ENCODE measurements at regions not wholly inside any gene's neighbourhood (a gene's known extent, or its start where the extent isn't known, plus 50 kb on each side); places are given as distances from the start of the nearest gene placed in this dataset.
"Not testable (repeated sequence)": the region's sequence is repeated elsewhere in the genome, so short reads cannot be mapped to it uniquely, and the experiment has no call there.

GRCh38 chr1:242827538-242827937 is 303.0 kb upstream of the PLD5 start:
- Histone ChIP-seq H3K36me3 (ENCODE audit: control insufficient read depth in 4 of 4, insufficient read depth in 4 of 4, low read length in 3 of 4) (no peaks in the 10 kb centered on the region), H3K4me1 (ENCODE audit: control extremely low read depth in 1 of 4, control insufficient read depth in 4 of 4, insufficient read depth in 4 of 4, low read length in 3 of 4) (no peaks in the 10 kb centered on the region), H3K27me3 (replicated peaks in 2 of 5; ENCODE audit: control insufficient read depth in 4 of 5, insufficient read depth in 5 of 5, low read length in 4 of 5) (peaks cover 0 to 3% (median 0%) of the 10 kb centered on the region in 5 experiments), H3K27ac (ENCODE audit: insufficient read depth in 1 of 2, low read depth in 1 of 2, low read length in 2 of 2, poor library complexity in 1 of 2, severe bottlenecking in 2 of 2) (no peak overlapping the region), H3K4me3 (ENCODE audit: control insufficient read depth in 1 of 7, extremely low read depth in 1 of 7, insufficient read depth in 4 of 7, low read depth in 2 of 7, low read length in 6 of 7) (no peak overlapping the region), H3K9me3 (ENCODE audit: control extremely low read depth in 1 of 5, control insufficient read depth in 4 of 5, insufficient read depth in 2 of 5, low read depth in 1 of 5, low read length in 4 of 5) (no peaks in the 10 kb centered on the region)
- CTCF ChIA-PET = no interaction called here
- POLR2A ChIA-PET = no interaction called here
- no peak for DNase-seq

DNA sequence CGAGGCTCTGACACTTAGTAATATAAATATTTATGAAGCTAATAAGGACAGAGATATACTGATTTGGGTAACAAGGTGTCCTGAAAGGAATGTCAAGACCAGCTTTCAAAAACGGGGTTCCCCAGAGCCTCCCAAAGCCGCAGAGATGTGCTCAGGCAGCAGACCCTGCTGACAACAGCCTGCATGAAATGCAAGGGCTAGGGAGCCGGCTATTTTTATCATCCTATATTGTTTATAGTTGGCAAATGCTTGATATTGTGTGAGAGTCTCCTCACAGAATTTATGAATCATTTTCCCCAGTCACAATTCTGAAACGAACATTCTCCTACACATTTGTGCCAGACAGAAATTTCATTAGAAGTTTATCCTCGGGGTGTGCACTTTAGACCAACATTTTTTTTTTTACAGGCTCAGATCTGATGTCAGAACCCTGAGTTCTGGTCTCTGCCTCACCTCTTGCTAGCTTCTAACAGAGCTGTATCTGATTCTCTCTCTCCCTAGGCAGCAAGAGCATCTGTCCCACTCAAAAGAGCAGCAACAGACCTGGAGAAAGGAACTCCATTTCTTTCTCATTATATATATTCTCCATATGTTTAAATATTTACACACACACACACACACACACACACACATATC is 302.3 kb upstream of the PLD5 start:
- 88% methylated on average over 4 of the region's 6 CpGs for whole genome bisulfite sequencing (ENCODE audit: insufficient coverage)

DNA sequence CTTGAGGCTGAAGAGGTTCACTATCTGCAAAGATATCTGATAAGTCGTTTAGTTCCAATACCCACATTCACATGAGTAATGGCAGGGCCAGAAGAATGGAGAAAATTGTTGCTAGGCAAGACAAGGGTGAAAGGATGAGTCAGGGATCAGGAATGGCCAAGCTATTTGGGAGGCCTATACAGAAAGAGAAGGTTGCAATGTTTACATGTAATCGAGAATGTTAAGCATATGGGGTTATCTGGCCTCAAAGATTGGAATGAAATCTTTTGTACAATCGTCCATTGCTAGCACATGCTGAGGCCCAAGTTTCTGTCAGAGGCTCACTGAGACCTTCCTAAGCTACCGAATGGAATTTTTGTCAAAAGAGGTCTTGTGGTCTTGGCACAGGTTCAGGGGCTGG is 299.9 kb upstream of the PLD5 start:
- DNase-seq = no peak
- POLR2A ChIA-PET = no interaction called here
- CTCF ChIA-PET = no interaction called here
- no peaks in the 10 kb centered on the region for H3K36me3 ChIP-seq (ENCODE audit: control insufficient read depth in 4 of 4, insufficient read depth in 4 of 4, low read length in 3 of 4)
- no peak overlapping the region for H3K4me3 ChIP-seq (ENCODE audit: control insufficient read depth in 1 of 7, extremely low read depth in 1 of 7, insufficient read depth in 4 of 7, low read depth in 2 of 7, low read length in 6 of 7)
- H3K27me3 ChIP-seq (replicated peaks in 2 of 5; ENCODE audit: control insufficient read depth in 4 of 5, insufficient read depth in 5 of 5, low read length in 4 of 5) = peaks cover 0 to 3% (median 0%) of the 10 kb centered on the region in 5 experiments
- WGBS (ENCODE audit: insufficient coverage) = 92% methylated on average over 2 of the region's 4 CpGs
- no peak overlapping the region for H3K27ac ChIP-seq (ENCODE audit: insufficient read depth in 1 of 2, low read depth in 1 of 2, low read length in 2 of 2, poor library complexity in 1 of 2, severe bottlenecking in 2 of 2)
- H3K4me1 ChIP-seq (ENCODE audit: control extremely low read depth in 1 of 4, control insufficient read depth in 4 of 4, insufficient read depth in 4 of 4, low read length in 3 of 4) = no peaks in the 10 kb centered on the region
- no peaks in the 10 kb centered on the region for H3K9me3 ChIP-seq (ENCODE audit: control extremely low read depth in 1 of 5, control insufficient read depth in 4 of 5, insufficient read depth in 2 of 5, low read depth in 1 of 5, low read length in 4 of 5)

More for the DNA sequence above, 302.3 kb upstream of the PLD5 start:
- H3K27me3 ChIP-seq (replicated peaks in 2 of 5; ENCODE audit: control insufficient read depth in 4 of 5, insufficient read depth in 5 of 5, low read length in 4 of 5) = peaks cover 0 to 3% (median 0%) of the 10 kb centered on the region in 5 experiments
- no peak overlapping the region for H3K4me3 ChIP-seq (ENCODE audit: control insufficient read depth in 1 of 7, extremely low read depth in 1 of 7, insufficient read depth in 4 of 7, low read depth in 2 of 7, low read length in 6 of 7)
- H3K9me3 ChIP-seq (ENCODE audit: control extremely low read depth in 1 of 5, control insufficient read depth in 4 of 5, insufficient read depth in 2 of 5, low read depth in 1 of 5, low read length in 4 of 5) = no peaks in the 10 kb centered on the region
- no peaks in the 10 kb centered on the region for H3K36me3 ChIP-seq (ENCODE audit: control insufficient read depth in 4 of 4, insufficient read depth in 4 of 4, low read length in 3 of 4)
- ChIA-PET CTCF (no interaction called here), POLR2A (no interaction called here)
- H3K4me1 ChIP-seq (ENCODE audit: control extremely low read depth in 1 of 4, control insufficient read depth in 4 of 4, insufficient read depth in 4 of 4, low read length in 3 of 4) = no peaks in the 10 kb centered on the region
- DNase-seq = no peak
- no peak overlapping the region for H3K27ac ChIP-seq (ENCODE audit: insufficient read depth in 1 of 2, low read depth in 1 of 2, low read length in 2 of 2, poor library complexity in 1 of 2, severe bottlenecking in 2 of 2)

- H3K4me3 ChIP-seq (ENCODE audit: control insufficient read depth in 1 of 7, extremely low read depth in 1 of 7, insufficient read depth in 4 of 7, low read depth in 2 of 7, low read length in 6 of 7) = no peak overlapping the region
- H3K9me3 ChIP-seq (ENCODE audit: control extremely low read depth in 1 of 5, control insufficient read depth in 4 of 5, insufficient read depth in 2 of 5, low read depth in 1 of 5, low read length in 4 of 5) = no peaks in the 10 kb centered on the region
- ChIA-PET CTCF (no interaction called here), POLR2A (no interaction called here)
- no peaks in the 10 kb centered on the region for H3K27me3 ChIP-seq (replicated peaks in 2 of 5; ENCODE audit: control insufficient read depth in 4 of 5, insufficient read depth in 5 of 5, low read length in 4 of 5)
- no CpG with 5 or more reads among the region's 5 CpGs for WGBS (ENCODE audit: insufficient coverage)
- H3K27ac ChIP-seq (ENCODE audit: insufficient read depth in 1 of 2, low read depth in 1 of 2, low read length in 2 of 2, poor library complexity in 1 of 2, severe bottlenecking in 2 of 2) = no peak overlapping the region
- no peak for DNase-seq
- H3K36me3 ChIP-seq (ENCODE audit: control insufficient read depth in 4 of 4, insufficient read depth in 4 of 4, low read length in 3 of 4) = no peaks in the 10 kb centered on the region
- H3K4me1 ChIP-seq (ENCODE audit: control extremely low read depth in 1 of 4, control insufficient read depth in 4 of 4, insufficient read depth in 4 of 4, low read length in 3 of 4) = no peaks in the 10 kb centered on the region
These were observed 289.1 kb upstream of the PLD5 start for GRCh38 chr1:242813490-242814091.

DNA sequence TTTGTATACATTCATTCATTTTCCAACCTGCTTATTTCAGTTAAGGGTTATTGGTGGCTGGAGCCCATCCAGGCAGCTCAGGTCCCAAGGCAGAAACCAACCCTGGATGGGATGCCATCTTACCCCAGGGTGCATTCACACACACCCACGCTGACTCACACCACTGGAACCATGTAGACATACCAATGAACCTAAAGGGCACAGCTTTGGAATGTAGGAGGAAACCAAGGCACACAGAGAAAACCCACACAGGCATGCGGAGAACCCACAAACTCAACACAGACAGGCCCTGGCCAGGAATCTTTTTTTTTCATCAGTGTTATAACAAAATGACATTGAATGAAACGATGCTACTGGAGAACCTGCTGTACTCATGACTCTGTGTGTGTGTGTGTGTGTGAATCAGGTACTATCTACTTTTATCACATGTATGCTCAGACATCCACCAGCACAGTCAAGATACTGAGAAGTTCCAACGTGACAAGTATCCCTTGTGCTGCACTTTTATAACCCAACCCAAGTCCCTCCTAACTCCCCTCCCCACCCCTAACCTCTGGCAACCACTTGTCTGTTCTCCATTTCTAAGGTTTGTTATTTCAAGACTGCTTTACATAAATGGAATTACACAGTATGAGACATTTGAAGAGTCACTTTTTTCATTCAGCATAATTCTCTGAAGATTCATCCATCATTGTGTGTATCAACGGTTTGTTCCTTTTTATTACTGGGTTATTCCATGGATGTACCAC is 286.8 kb upstream of the PLD5 start:
- Histone ChIP-seq H3K9me3 (ENCODE audit: control extremely low read depth in 1 of 5, control insufficient read depth in 4 of 5, insufficient read depth in 2 of 5, low read depth in 1 of 5, low read length in 4 of 5) (no peaks in the 10 kb centered on the region), H3K27me3 (replicated peaks in 2 of 5; ENCODE audit: control insufficient read depth in 4 of 5, insufficient read depth in 5 of 5, low read length in 4 of 5) (no peaks in the 10 kb centered on the region), H3K4me3 (ENCODE audit: control insufficient read depth in 1 of 7, extremely low read depth in 1 of 7, insufficient read depth in 4 of 7, low read depth in 2 of 7, low read length in 6 of 7) (no peak overlapping the region), H3K27ac (ENCODE audit: insufficient read depth in 1 of 2, low read depth in 1 of 2, low read length in 2 of 2, poor library complexity in 1 of 2, severe bottlenecking in 2 of 2) (no peak overlapping the region), H3K4me1 (ENCODE audit: control extremely low read depth in 1 of 4, control insufficient read depth in 4 of 4, insufficient read depth in 4 of 4, low read length in 3 of 4) (no peaks in the 10 kb centered on the region), H3K36me3 (ENCODE audit: control insufficient read depth in 4 of 4, insufficient read depth in 4 of 4, low read length in 3 of 4) (no peaks in the 10 kb centered on the region)
- DNase-seq = no peak
- POLR2A ChIA-PET = no interaction called here
- 35% methylated on average over 2 of the region's 5 CpGs for WGBS (ENCODE audit: insufficient coverage)
- CTCF ChIA-PET = no interaction called here

- CTCF ChIA-PET = no interaction called here
- WGBS (ENCODE audit: insufficient coverage) = no CpG with 5 or more reads among the region's 2 CpGs
These were observed 281.8 kb upstream of the PLD5 start for GRCh38 chr1:242806324-242806723.

DNA sequence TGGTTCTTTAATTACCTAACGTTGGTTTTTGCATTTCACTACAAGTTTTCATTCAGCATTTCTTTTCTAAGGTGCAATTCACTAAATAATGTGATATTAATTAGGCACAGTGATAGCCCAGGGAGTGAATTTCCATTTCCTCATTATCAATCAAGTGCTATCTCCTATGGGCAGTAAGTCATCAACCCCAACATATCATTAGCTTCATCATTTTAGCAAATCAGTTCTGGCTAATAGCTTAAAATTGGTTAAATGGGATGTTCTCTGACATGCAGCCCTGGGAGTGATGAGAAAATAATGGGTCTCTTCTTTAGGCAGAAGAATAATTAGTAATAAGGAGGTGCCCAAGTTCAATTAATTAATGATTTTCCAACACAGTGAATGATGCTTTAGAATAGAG is 280.9 kb upstream of the PLD5 start:
- no CpG with 5 or more reads among the region's 1 CpG for WGBS (ENCODE audit: insufficient coverage)
- POLR2A ChIA-PET; H3K4me3 ChIP-seq (ENCODE audit: control insufficient read depth in 1 of 7, extremely low read depth in 1 of 7, insufficient read depth in 4 of 7, low read depth in 2 of 7, low read length in 6 of 7); H3K36me3 ChIP-seq (ENCODE audit: control insufficient read depth in 4 of 4, insufficient read depth in 4 of 4, low read length in 3 of 4); H3K9me3 ChIP-seq (ENCODE audit: control extremely low read depth in 1 of 5, control insufficient read depth in 4 of 5, insufficient read depth in 2 of 5, low read depth in 1 of 5, low read length in 4 of 5); H3K27me3 ChIP-seq (replicated peaks in 2 of 5; ENCODE audit: control insufficient read depth in 4 of 5, insufficient read depth in 5 of 5, low read length in 4 of 5); H3K27ac ChIP-seq (ENCODE audit: insufficient read depth in 1 of 2, low read depth in 1 of 2, low read length in 2 of 2, poor library complexity in 1 of 2, severe bottlenecking in 2 of 2); DNase-seq; CTCF ChIA-PET; H3K4me1 ChIP-seq (ENCODE audit: control extremely low read depth in 1 of 4, control insufficient read depth in 4 of 4, insufficient read depth in 4 of 4, low read length in 3 of 4): not testable (repeated sequence)

More at GRCh38 chr1:242806324-242806723, 281.8 kb upstream of the PLD5 start:
- Histone ChIP-seq H3K9me3 (ENCODE audit: control extremely low read depth in 1 of 5, control insufficient read depth in 4 of 5, insufficient read depth in 2 of 5, low read depth in 1 of 5, low read length in 4 of 5) (no peaks in the 10 kb centered on the region), H3K4me1 (ENCODE audit: control extremely low read depth in 1 of 4, control insufficient read depth in 4 of 4, insufficient read depth in 4 of 4, low read length in 3 of 4) (no peaks in the 10 kb centered on the region), H3K36me3 (ENCODE audit: control insufficient read depth in 4 of 4, insufficient read depth in 4 of 4, low read length in 3 of 4) (no peaks in the 10 kb centered on the region), H3K27me3 (replicated peaks in 2 of 5; ENCODE audit: control insufficient read depth in 4 of 5, insufficient read depth in 5 of 5, low read length in 4 of 5) (no peaks in the 10 kb centered on the region), H3K4me3 (ENCODE audit: control insufficient read depth in 1 of 7, extremely low read depth in 1 of 7, insufficient read depth in 4 of 7, low read depth in 2 of 7, low read length in 6 of 7) (no peak overlapping the region), H3K27ac (ENCODE audit: insufficient read depth in 1 of 2, low read depth in 1 of 2, low read length in 2 of 2, poor library complexity in 1 of 2, severe bottlenecking in 2 of 2) (no peak overlapping the region)
- POLR2A ChIA-PET = no interaction called here
- DNase-seq = no peak
